ENCODE measurements at regions not wholly inside any gene's neighbourhood (a gene's known extent, or its start where the extent isn't known, plus 50 kb on each side); places are given as distances from the start of the nearest gene placed in this dataset.
"Not testable (repeated sequence)": the region's sequence is repeated elsewhere in the genome, so short reads cannot be mapped to it uniquely, and the experiment has no call there.

- not testable (repeated sequence) for H3K36me3 Mint-ChIP-seq (ENCODE audit: low read depth); H3K27ac Mint-ChIP-seq; ATAC-seq (replicated peaks); H3K4me3 Mint-ChIP-seq; H3K27me3 Mint-ChIP-seq; H3K9me3 Mint-ChIP-seq; H3K4me1 Mint-ChIP-seq
These were observed 580.1 kb downstream of the FRK start for GRCh38 chr6:115480543-115480942.

DNA sequence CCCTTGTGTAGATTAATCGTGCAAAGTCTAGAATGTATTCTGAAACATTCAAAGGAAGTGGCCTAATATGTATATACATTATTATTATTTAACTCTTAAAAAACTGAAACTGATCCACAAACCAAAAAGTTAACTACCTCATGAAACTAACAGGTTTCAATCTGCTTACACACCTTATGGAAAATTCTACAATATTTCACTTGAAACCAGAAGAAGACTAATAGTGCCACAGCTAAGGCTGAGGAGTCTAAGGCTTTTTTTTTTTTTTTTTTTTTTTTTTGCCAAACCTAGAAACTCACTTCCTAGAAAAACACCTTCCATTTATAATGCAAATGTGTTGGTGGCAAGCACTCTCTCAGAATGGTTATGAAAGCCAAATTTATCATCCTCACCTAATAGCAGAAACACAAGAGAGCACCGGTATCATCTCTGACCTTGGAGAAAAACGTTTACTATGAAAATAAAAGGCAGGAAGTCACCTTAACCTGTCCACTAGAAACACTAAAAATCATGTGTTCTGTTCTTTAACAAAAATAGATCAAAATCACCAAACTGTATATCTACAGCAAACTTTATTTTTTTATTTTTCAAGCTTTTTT lies 586.1 kb downstream of the FRK start:
- H3K4me1 Mint-ChIP-seq = no peaks in the 10 kb centered on the region
- ATAC-seq (replicated peaks) = no peak
- H3K4me3 Mint-ChIP-seq = no peak overlapping the region
- peaks cover 17% of the 10 kb centered on the region for H3K9me3 Mint-ChIP-seq
- H3K27me3 Mint-ChIP-seq = no peaks in the 10 kb centered on the region
- no peaks in the 10 kb centered on the region for H3K36me3 Mint-ChIP-seq (ENCODE audit: low read depth)
- H3K27ac Mint-ChIP-seq = no peak overlapping the region

DNA sequence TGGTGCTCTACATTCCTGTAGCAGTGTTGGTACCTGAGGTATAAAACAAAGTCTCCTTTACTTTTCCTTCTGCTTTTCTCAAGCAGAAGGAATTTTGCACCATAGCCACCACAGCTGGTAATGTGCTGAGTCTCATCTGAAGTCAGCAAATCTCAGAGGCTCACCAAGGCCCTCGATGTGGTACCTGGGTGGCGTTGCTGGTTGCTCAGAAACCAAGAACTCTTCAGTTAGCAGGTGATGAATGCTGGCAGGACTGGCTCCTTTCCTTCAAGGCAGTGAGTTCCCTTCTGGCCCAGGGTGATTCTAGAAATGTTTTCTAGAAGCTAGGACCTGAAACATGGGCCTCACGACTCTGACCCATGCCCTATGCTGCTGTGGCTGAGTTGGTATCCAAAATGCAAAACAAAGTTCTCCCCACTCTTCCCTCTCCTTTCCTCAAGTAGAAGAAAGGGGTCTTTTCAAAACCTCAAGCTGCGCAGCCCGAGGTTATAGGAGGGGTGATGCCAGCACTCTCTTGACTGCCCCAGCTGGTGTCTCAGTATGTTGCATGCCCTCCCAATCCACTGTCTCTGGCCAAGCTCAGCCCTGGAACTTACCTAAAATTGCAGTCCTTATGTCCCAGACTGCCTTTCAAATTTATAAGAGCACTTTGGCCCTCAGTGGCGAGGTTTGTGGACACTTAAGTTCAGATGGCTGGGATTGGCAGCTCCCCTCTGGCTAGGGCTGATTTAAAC lies 592.3 kb downstream of the FRK start:
- ATAC-seq (replicated peaks) = no peak
- Mint-ChIP-seq H3K27ac (no peak overlapping the region), H3K36me3 (ENCODE audit: low read depth) (no peaks in the 10 kb centered on the region), H3K27me3 (no peaks in the 10 kb centered on the region), H3K4me3 (no peak overlapping the region), H3K9me3 (peaks cover 25% of the 10 kb centered on the region), H3K4me1 (no peaks in the 10 kb centered on the region)

DNA sequence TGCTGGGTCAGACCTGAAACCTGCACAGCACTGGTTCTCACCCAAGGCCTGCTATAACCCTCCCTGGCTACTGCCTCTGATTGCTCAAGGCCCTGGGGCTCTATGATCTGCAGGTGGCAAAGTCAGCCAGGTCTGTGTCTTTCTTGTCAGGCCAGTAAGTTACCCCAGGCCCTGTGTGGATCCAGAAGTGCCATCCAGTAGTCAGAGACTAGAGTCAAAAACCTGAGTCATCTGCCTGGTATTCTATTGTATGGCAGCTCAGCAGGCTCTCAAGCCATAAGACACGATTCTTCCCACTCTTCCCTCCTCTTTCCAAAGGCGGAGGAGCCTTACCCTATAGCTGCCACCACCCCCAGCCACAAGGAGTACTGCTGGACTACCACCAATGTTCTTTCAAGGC lies 593.0 kb downstream of the FRK start:
- ATAC-seq (replicated peaks) = no peak
- Mint-ChIP-seq H3K36me3 (ENCODE audit: low read depth) (no peaks in the 10 kb centered on the region), H3K9me3 (peaks cover 21% of the 10 kb centered on the region), H3K27me3 (no peaks in the 10 kb centered on the region), H3K27ac (no peak overlapping the region), H3K4me3 (no peak overlapping the region), H3K4me1 (no peaks in the 10 kb centered on the region)

GRCh38 chr6:115460913-115461312 lies 599.8 kb downstream of the FRK start:
- no peak for ATAC-seq (replicated peaks)
- Mint-ChIP-seq H3K9me3 (peaks cover 11% of the 10 kb centered on the region), H3K27ac (no peak overlapping the region), H3K4me3 (no peak overlapping the region), H3K4me1 (no peaks in the 10 kb centered on the region), H3K27me3 (no peaks in the 10 kb centered on the region), H3K36me3 (ENCODE audit: low read depth) (no peaks in the 10 kb centered on the region)

- Mint-ChIP-seq H3K9me3 (no peaks in the 10 kb centered on the region), H3K4me3 (no peak overlapping the region), H3K27ac (no peak overlapping the region), H3K36me3 (ENCODE audit: low read depth) (no peaks in the 10 kb centered on the region), H3K4me1 (no peaks in the 10 kb centered on the region), H3K27me3 (no peaks in the 10 kb centered on the region)
- ATAC-seq (replicated peaks) = no peak
These were observed 603.8 kb downstream of the FRK start for GRCh38 chr6:115456848-115457247.

GRCh38 chr6:115443825-115444478 lies 616.7 kb downstream of the FRK start:
- Mint-ChIP-seq H3K27ac (no peak overlapping the region), H3K9me3 (no peaks in the 10 kb centered on the region)
- no peak for ATAC-seq (replicated peaks)

GRCh38 chr6:115442323-115442722 lies 618.4 kb downstream of the FRK start:
- ATAC-seq (replicated peaks) = no peak
- no peak overlapping the region for H3K4me3 Mint-ChIP-seq
- H3K27me3 Mint-ChIP-seq = no peaks in the 10 kb centered on the region
- H3K27ac Mint-ChIP-seq = no peak overlapping the region
- H3K9me3 Mint-ChIP-seq = peaks cover 6% of the 10 kb centered on the region
- H3K4me1 Mint-ChIP-seq = no peaks in the 10 kb centered on the region
- H3K36me3 Mint-ChIP-seq (ENCODE audit: low read depth) = no peaks in the 10 kb centered on the region

More at GRCh38 chr6:115443825-115444478, 616.7 kb downstream of the FRK start:
- Mint-ChIP-seq H3K4me1 (no peaks in the 10 kb centered on the region), H3K27me3 (no peaks in the 10 kb centered on the region), H3K36me3 (ENCODE audit: low read depth) (no peaks in the 10 kb centered on the region), H3K4me3 (no peak overlapping the region)

GRCh38 chr6:115441651-115442050 lies 619.0 kb downstream of the FRK start:
- Mint-ChIP-seq H3K27ac (no peak overlapping the region), H3K27me3 (no peaks in the 10 kb centered on the region), H3K36me3 (ENCODE audit: low read depth) (no peaks in the 10 kb centered on the region), H3K9me3 (peaks cover 6% of the 10 kb centered on the region), H3K4me1 (no peaks in the 10 kb centered on the region), H3K4me3 (no peak overlapping the region)
- ATAC-seq (replicated peaks) = no peak

- Mint-ChIP-seq H3K27me3 (no peaks in the 10 kb centered on the region), H3K9me3 (peaks cover 13% of the 10 kb centered on the region), H3K27ac (no peak overlapping the region), H3K4me3 (no peak overlapping the region), H3K4me1 (no peaks in the 10 kb centered on the region), H3K36me3 (ENCODE audit: low read depth) (no peaks in the 10 kb centered on the region)
- ATAC-seq (replicated peaks) = no peak
These were observed 645.3 kb downstream of the FRK start for GRCh38 chr6:115415378-115415777.

DNA sequence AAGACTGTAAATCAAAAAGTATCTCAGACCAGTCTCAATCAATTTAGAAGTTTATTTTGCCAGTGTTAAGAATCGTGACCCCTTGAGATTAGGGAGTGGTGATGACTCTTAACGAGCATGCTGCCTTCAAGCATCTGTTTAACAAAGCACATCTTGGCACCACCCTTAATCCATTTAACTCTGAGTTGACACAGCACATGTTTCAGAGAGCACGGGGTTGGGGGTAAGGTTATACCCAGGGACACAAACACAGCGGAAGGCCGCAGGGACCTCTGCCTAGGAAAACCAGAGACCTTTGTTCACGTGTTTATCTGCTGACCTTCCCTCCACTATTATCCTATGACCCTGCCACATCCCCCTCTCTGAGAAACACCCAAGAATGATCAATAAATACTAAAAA lies 645.8 kb downstream of the FRK start:
- ATAC-seq (replicated peaks); H3K27ac Mint-ChIP-seq: not testable (repeated sequence)

GRCh38 chr6:115411756-115412155 lies 648.9 kb downstream of the FRK start:
- Mint-ChIP-seq H3K4me1 (no peaks in the 10 kb centered on the region), H3K27me3 (no peaks in the 10 kb centered on the region), H3K36me3 (ENCODE audit: low read depth) (no peaks in the 10 kb centered on the region), H3K9me3 (peaks cover 12% of the 10 kb centered on the region), H3K27ac (no peak overlapping the region), H3K4me3 (no peak overlapping the region)
- ATAC-seq (replicated peaks) = no peak

More for the DNA sequence above, 645.8 kb downstream of the FRK start:
- H3K36me3 Mint-ChIP-seq (ENCODE audit: low read depth); H3K27me3 Mint-ChIP-seq; H3K4me1 Mint-ChIP-seq; H3K4me3 Mint-ChIP-seq: not testable (repeated sequence)
- H3K9me3 Mint-ChIP-seq = peaks cover 14% of the 10 kb centered on the region

DNA sequence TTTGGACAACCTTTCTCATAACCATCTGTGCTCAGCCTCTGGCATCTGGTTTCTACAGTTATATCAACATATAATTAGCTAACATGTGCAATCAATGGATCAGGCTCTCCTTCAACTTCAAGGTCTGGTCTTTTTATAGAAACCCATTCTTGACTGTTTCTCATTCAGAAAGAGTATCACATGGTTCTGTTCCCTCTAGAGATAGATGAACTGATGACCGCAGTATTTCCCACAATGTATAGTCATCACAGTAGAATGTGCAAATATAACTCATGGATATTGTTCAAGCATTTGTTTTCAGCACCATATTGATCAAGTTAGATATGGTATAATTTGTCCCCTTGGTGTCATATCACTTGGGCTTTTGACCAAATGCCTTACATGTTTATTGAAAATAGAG lies 656.2 kb downstream of the FRK start:
- ATAC-seq (replicated peaks) = no peak
- Mint-ChIP-seq H3K4me1 (no peaks in the 10 kb centered on the region), H3K27ac (no peak overlapping the region), H3K27me3 (no peaks in the 10 kb centered on the region), H3K9me3 (peaks cover 17% of the 10 kb centered on the region), H3K4me3 (no peak overlapping the region), H3K36me3 (ENCODE audit: low read depth) (no peaks in the 10 kb centered on the region)

- Mint-ChIP-seq H3K36me3 (ENCODE audit: low read depth) (no peaks in the 10 kb centered on the region), H3K4me1 (no peaks in the 10 kb centered on the region), H3K27ac (no peak overlapping the region), H3K27me3 (no peaks in the 10 kb centered on the region), H3K4me3 (no peak overlapping the region), H3K9me3 (peaks cover 18% of the 10 kb centered on the region)
- ATAC-seq (replicated peaks) = no peak
These were observed 662.1 kb downstream of the FRK start for GRCh38 chr6:115398607-115399006.

All from activated T-helper 17 cell treated with anti-CD3 and anti-CD28 coated beads, Interleukin-2, amount 50 U/mL, for 72 hours (primary cell).